Neuronal stem cell (in vitro differentiated cells): ENCODE measurements at regions not wholly inside any gene's neighbourhood (a gene's known extent, or its start where the extent isn't known, plus 50 kb on each side); places are given as distances from the start of the nearest gene placed in this dataset.

Experiments
- DNase-seq: peaks from one replicate; pipeline ENCODE4 v3.0.0-alpha.2; 2013; ENCODE audit warnings: low spot score
- H2AFZ ChIP-seq: one replicate; pipeline ENCODE4 v1.6.1; 2013; ENCODE audit warnings: mild to moderate bottlenecking, low read length, inconsistent platforms
- H2AK5ac ChIP-seq: 2 replicates; pipeline ENCODE4 v1.6.1; 2013; ENCODE audit warnings: low read depth, mild to moderate bottlenecking, inconsistent platforms, low read length, moderate library complexity, mixed read lengths
- H2BK120ac ChIP-seq: 2 replicates; pipeline ENCODE4 v1.6.1; 2013; ENCODE audit warnings: low read depth, mild to moderate bottlenecking, inconsistent platforms, low read length, moderate library complexity, mixed read lengths
- H2BK12ac ChIP-seq: one replicate; pipeline ENCODE4 v1.6.1; 2013; ENCODE audit warnings: low read length, inconsistent platforms
- H2BK15ac ChIP-seq: 2 replicates; pipeline ENCODE4 v1.6.1; 2013; ENCODE audit warnings: mild to moderate bottlenecking, low read length, inconsistent platforms, mixed read lengths
- H2BK5ac ChIP-seq: one replicate; pipeline ENCODE4 v1.6.1; 2013; ENCODE audit warnings: inconsistent platforms, mild to moderate bottlenecking, low read length, moderate library complexity
- H3K14ac ChIP-seq: one replicate; pipeline ENCODE4 v1.6.1; 2013; ENCODE audit warnings: low read length, inconsistent platforms
- H3K18ac ChIP-seq: 2 replicates; pipeline ENCODE4 v1.6.1; 2013; ENCODE audit warnings: low read length, inconsistent platforms
- H3K23ac ChIP-seq: 2 replicates; pipeline ENCODE4 v1.6.1; 2013; ENCODE audit warnings: low read depth, mild to moderate bottlenecking, mixed read lengths, low read length, inconsistent platforms; ENCODE audit not compliant: poor library complexity
- H3K27ac ChIP-seq: replicated peaks from 3 replicates; pipeline ENCODE4 v1.5.1; 2013; ENCODE audit warnings: low read length, inconsistent platforms
- H3K27me3 ChIP-seq, 3 experiments: 2 replicates each; pipeline ENCODE4 v1.6.1; 2013; ENCODE audit warnings: low read length in 3 of 3, mild to moderate bottlenecking in 2 of 3, inconsistent platforms in 1 of 3, low read depth in 1 of 3, mixed read lengths in 1 of 3, moderate library complexity in 1 of 3; ENCODE audit not compliant: control insufficient read depth in 3 of 3, insufficient read depth in 3 of 3
- H3K36me3 ChIP-seq, 2 donors: replicated peaks in 1 of 2; 2 replicates each; pipeline ENCODE4 v1.6.1; 2013; ENCODE audit warnings: low read length in 2 of 2; ENCODE audit not compliant: control insufficient read depth in 2 of 2, insufficient read depth in 2 of 2
- H3K4ac ChIP-seq: 2 replicates; pipeline ENCODE4 v1.6.1; 2013; ENCODE audit warnings: inconsistent platforms, mild to moderate bottlenecking, low read length, moderate library complexity
- H3K4me1 ChIP-seq, 2 donors: 1 replicate in 1 of 2; 2 replicates in 1 of 2; pipeline ENCODE4 v1.6.1; 2013; ENCODE audit warnings: low read length in 2 of 2, low read depth in 1 of 2; ENCODE audit not compliant: control insufficient read depth in 2 of 2, insufficient read depth in 1 of 2
- H3K4me2 ChIP-seq: one replicate; pipeline ENCODE4 v1.6.1; 2013; ENCODE audit warnings: mild to moderate bottlenecking, low read length, inconsistent platforms; ENCODE audit not compliant: insufficient read depth, poor library complexity, severe bottlenecking
- H3K4me3 ChIP-seq, 2 donors: 2 replicates each; pipeline ENCODE4 v1.5.1; 2013; ENCODE audit warnings: low read length in 2 of 2, mild to moderate bottlenecking in 2 of 2, inconsistent platforms in 1 of 2, moderate library complexity in 1 of 2
- H3K79me1 ChIP-seq: one replicate; pipeline ENCODE4 v1.6.1; 2013; ENCODE audit warnings: low read depth, mild to moderate bottlenecking, inconsistent platforms, low read length, moderate library complexity
- H3K9ac ChIP-seq: one replicate; pipeline ENCODE4 v1.6.1; 2013; ENCODE audit warnings: mild to moderate bottlenecking, low read depth, low read length, inconsistent platforms; ENCODE audit not compliant: poor library complexity
- H3K9me3 ChIP-seq, 2 donors: replicated peaks in 1 of 2; 2 replicates each; pipeline versions ENCODE3 to v1.6.1; 2013; ENCODE audit warnings: low read length in 2 of 2, mild to moderate bottlenecking in 2 of 2, inconsistent platforms in 1 of 2, low read depth in 1 of 2, mixed read lengths in 1 of 2, moderate library complexity in 1 of 2; ENCODE audit not compliant: control insufficient read depth in 2 of 2, insufficient read depth in 1 of 2
- H4K8ac ChIP-seq: one replicate; pipeline ENCODE4 v1.6.1; 2013; ENCODE audit warnings: low read depth, mild to moderate bottlenecking, inconsistent platforms, low read length, moderate library complexity
- H4K91ac ChIP-seq: one replicate; pipeline ENCODE4 v1.6.1; 2013; ENCODE audit warnings: low read length, low read depth, mild to moderate bottlenecking, inconsistent platforms; ENCODE audit not compliant: poor library complexity
- WGBS, 2 donors: extraction: QIAGEN DNeasy Blood & Tissue Kit; methylation state at CpG; one replicate each; pipeline ENCODE4 v1.1.7; 2013; ENCODE audit warnings: missing lambda C conversion rate in 2 of 2, mixed read lengths in 1 of 2; ENCODE audit not compliant: insufficient read length in 2 of 2, insufficient replicate concordance in 1 of 2; ENCODE audit errors: extremely low coverage in 2 of 2; 5-methylcytosine and 5-hydroxymethylcytosine counted together

DNA sequence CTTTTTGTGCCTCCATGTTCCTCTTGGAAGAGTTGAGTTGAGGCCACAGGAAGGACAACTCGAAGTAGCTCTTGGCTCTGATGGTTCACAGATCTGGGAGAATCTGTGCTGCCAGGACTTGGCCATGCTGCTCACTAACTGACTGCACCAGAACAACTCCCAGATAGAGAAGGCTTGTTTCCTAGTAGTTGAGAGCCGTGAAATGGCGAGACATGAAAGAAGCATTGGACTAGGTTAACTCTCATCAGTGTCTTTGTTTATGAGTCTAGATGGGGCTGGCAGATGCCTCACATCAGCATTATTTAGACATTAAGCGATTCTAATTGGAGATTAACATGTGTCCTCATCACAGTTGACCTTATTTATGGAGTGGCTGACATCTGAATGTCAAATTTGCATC is 92.9 kb upstream of the AGBL1 start:
- Histone ChIP-seq H3K4me3 (no peak overlapping the region), H4K91ac (no peak overlapping the region), H2BK5ac (no peak overlapping the region), H2BK12ac (no peak overlapping the region), H2BK120ac (no peak overlapping the region), H2AFZ (no peak overlapping the region), H3K23ac (no peak overlapping the region), H3K9me3 (peaks cover 0 to 4% of the 10 kb centered on the region in 2 donors), H3K4ac (no peak overlapping the region), H2BK15ac (no peak overlapping the region), H3K4me2 (no peak overlapping the region), H3K9ac (no peak overlapping the region), H3K4me1 (peaks cover 0 to 5% of the 10 kb centered on the region in 2 donors), H3K14ac (no peak overlapping the region), H3K79me1 (no peaks in the 10 kb centered on the region), H3K36me3 (peaks cover 0 to 1% of the 10 kb centered on the region in 2 donors), H3K27ac (no peak overlapping the region), H3K18ac (no peak overlapping the region), H3K27me3 (no peaks in the 10 kb centered on the region), H4K8ac (no peak overlapping the region), H2AK5ac (no peak overlapping the region)
- WGBS, 2 donors = no CpG with 5 or more reads among the region's 4 CpGs
- no peak for DNase-seq

DNA sequence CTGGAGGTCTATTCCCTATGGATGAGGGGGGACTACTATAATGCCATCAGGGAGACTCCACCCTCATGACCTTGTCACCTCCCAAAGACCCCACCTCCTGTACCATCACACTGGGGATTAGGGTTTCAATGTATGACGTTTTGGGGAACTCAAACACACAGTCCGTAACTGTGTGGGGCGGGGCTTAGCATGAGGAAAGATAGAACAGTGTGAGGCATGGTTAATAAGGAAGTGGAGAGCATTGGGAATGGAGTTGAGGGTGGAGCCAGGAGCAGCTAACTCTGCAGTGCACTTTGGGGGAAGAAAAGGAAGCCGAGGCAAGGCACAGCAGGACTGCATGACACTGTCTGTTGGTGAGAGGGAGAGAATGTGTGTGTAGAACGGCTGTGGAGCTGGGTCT is 90.9 kb upstream of the AGBL1 start:
- H2AK5ac ChIP-seq = no peak overlapping the region
- H3K14ac ChIP-seq = no peak overlapping the region
- H4K8ac ChIP-seq = no peak overlapping the region
- H2BK5ac ChIP-seq = no peak overlapping the region
- H3K4me2 ChIP-seq = no peak overlapping the region
- no peak overlapping the region for H3K18ac ChIP-seq
- no peaks in the 10 kb centered on the region for H3K79me1 ChIP-seq
- WGBS, 2 donors = no CpG with 5 or more reads among the region's 5 CpGs
- H3K9ac ChIP-seq = no peak overlapping the region
- DNase-seq = no peak
- no peak overlapping the region for H2AFZ ChIP-seq
- peaks cover 0 to 2% of the 10 kb centered on the region in 2 donors for H3K9me3 ChIP-seq
- H3K27ac ChIP-seq = no peak overlapping the region
- peaks cover 0 to 4% of the 10 kb centered on the region in 2 donors for H3K4me1 ChIP-seq
- no peak overlapping the region for H2BK15ac ChIP-seq
- peak overlapping the region in 1 of 2 donors; percentile 21 for H3K4me3 ChIP-seq
- no peaks in the 10 kb centered on the region for H3K27me3 ChIP-seq
- no peak overlapping the region for H3K4ac ChIP-seq
- no peak overlapping the region for H3K23ac ChIP-seq
- H4K91ac ChIP-seq = no peak overlapping the region
- no peak overlapping the region for H2BK12ac ChIP-seq
- H3K36me3 ChIP-seq = no peaks in the 10 kb centered on the region
- no peak overlapping the region for H2BK120ac ChIP-seq

DNA sequence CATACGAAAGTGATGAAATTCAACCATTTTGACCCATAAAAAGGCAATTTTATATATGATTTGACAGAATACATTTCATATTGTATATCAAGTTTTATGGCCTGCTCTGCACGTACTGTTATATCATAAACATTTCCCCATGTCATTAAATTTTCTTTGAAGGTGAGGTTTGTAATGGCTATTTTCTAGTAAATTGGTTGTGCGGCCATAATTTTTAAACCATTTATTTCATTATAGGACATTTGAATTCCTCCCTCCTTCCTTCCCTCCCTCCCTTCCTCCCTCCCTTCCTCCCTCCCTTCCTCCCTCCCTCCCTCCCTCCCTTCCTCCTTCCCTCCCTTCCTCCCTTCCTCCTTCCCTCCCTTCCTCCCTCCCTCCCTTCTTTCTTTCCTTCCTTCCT is 87.4 kb upstream of the AGBL1 start:
- H3K9me3 ChIP-seq = peaks cover 0 to 2% of the 10 kb centered on the region in 2 donors
- no peak overlapping the region for H2BK120ac ChIP-seq
- H2BK5ac ChIP-seq = no peak overlapping the region
- no peak overlapping the region for H4K91ac ChIP-seq
- peaks cover 0 to 4% of the 10 kb centered on the region in 2 donors for H3K4me1 ChIP-seq
- no peak overlapping the region for H2BK12ac ChIP-seq
- H2AK5ac ChIP-seq = no peak overlapping the region
- H3K9ac ChIP-seq = no peak overlapping the region
- no CpG with 5 or more reads among the region's 3 CpGs for WGBS, 2 donors
- no peak overlapping the region for H4K8ac ChIP-seq
- H3K79me1 ChIP-seq = no peaks in the 10 kb centered on the region
- no peak overlapping the region for H3K27ac ChIP-seq
- no peaks in the 10 kb centered on the region for H3K27me3 ChIP-seq
- no peak overlapping the region for H3K4ac ChIP-seq
- no peak overlapping the region for H3K18ac ChIP-seq
- no peak overlapping the region for H3K4me3 ChIP-seq
- no peak overlapping the region for H3K4me2 ChIP-seq
- H2BK15ac ChIP-seq = no peak overlapping the region
- H3K14ac ChIP-seq = no peak overlapping the region
- no peak overlapping the region for H2AFZ ChIP-seq
- DNase-seq = no peak
- no peaks in the 10 kb centered on the region for H3K36me3 ChIP-seq
- no peak overlapping the region for H3K23ac ChIP-seq

DNA sequence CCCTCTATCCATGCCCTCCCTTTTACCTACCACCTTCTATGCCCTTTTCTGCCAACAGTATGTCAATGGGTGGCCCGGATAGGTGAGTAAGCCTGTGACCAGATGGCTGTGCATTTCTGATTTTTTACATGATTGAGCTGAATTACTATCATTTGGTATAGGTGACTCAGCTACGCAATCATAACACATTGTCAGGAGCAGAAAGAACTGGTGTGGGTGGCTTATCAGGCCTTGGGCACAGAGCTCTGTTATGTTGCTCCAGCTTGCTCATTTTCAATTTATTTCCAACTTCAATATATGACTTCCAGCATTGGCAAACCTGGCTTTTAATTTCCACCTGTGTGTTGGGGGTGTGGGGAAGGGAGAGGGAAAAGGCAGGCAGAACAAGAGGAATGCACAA is 86.6 kb upstream of the AGBL1 start:
- H3K9me3 ChIP-seq = peaks cover 0 to 2% of the 10 kb centered on the region in 2 donors
- H2BK120ac ChIP-seq = no peak overlapping the region
- H3K4me2 ChIP-seq = no peak overlapping the region
- H3K27me3 ChIP-seq = no peaks in the 10 kb centered on the region
- no peaks in the 10 kb centered on the region for H3K36me3 ChIP-seq
- no peak overlapping the region for H4K91ac ChIP-seq
- H2BK5ac ChIP-seq = no peak overlapping the region
- no peak overlapping the region for H2AK5ac ChIP-seq
- no peak overlapping the region for H2AFZ ChIP-seq
- H3K79me1 ChIP-seq = no peaks in the 10 kb centered on the region
- no CpG with 5 or more reads among the region's 2 CpGs for WGBS, 2 donors
- no peak for DNase-seq
- H3K23ac ChIP-seq = no peak overlapping the region
- H2BK12ac ChIP-seq = no peak overlapping the region
- H3K4ac ChIP-seq = no peak overlapping the region
- H2BK15ac ChIP-seq = no peak overlapping the region
- no peak overlapping the region for H3K27ac ChIP-seq
- H3K18ac ChIP-seq = no peak overlapping the region
- H3K4me3 ChIP-seq = no peak overlapping the region
- H3K4me1 ChIP-seq = peaks cover 0 to 4% of the 10 kb centered on the region in 2 donors
- no peak overlapping the region for H3K9ac ChIP-seq
- H3K14ac ChIP-seq = no peak overlapping the region
- no peak overlapping the region for H4K8ac ChIP-seq
